Rectal smooth muscle tissue (tissue), 1 donor: ENCODE measurements at regions not wholly inside any gene's neighbourhood (a gene's known extent, or its start where the extent isn't known, plus 50 kb on each side); places are given as distances from the start of the nearest gene placed in this dataset.

ENCODE experiments used
- H3K27ac ChIP-seq: one replicate; pipeline ENCODE4 v1.7.0; 2013; ENCODE audit warnings: low read depth, low read length, inconsistent platforms
- H3K27me3 ChIP-seq: one replicate; pipeline ENCODE4 v1.7.0; 2013; ENCODE audit warnings: low read length; ENCODE audit not compliant: control insufficient read depth, insufficient read depth
- H3K36me3 ChIP-seq: one replicate; pipeline ENCODE4 v1.7.0; 2013; ENCODE audit warnings: low read length; ENCODE audit not compliant: control insufficient read depth, insufficient read depth
- H3K4me1 ChIP-seq: one replicate; pipeline ENCODE4 v1.7.0; 2013; ENCODE audit warnings: low read length; ENCODE audit not compliant: control insufficient read depth, insufficient read depth
- H3K4me3 ChIP-seq: one replicate; pipeline ENCODE4 v1.7.0; 2013; ENCODE audit warnings: low read length
- H3K9ac ChIP-seq: one replicate; pipeline ENCODE4 v1.7.0; 2013; ENCODE audit warnings: low read length

DNA sequence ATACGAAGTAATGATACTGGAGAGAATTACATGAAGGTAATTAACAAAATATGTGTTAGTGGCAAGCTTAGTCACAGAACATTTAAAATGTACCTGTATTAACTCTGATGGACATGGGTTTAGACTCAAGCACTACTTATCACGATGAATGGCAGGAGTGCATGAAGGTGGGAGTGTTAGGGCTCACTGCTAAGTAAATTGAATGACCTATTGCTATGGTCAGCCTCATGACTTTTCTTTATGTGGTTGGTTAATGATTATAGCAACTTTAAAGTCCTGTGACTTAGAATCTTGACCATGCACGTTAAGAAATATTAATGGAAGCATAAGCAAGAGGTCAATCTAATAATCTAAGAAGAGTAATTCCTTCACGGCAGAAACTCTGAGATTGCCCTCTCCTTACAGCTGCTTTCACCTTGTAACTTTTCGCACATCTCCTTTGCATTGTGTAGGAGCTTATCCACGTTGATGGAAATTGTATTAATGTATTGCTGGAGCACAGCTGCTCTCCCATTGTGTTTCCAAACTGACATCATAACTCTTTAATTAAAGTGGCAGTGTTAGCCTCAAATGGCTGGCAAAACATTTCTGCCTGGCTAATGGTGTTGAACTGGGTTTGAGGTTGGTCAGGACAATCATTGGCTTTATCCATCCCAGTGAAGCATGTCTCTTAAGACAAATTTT, 114.5 kb downstream of the RXFP2 start:
- no peak overlapping the region for H3K9ac ChIP-seq
- H3K36me3 ChIP-seq: no peaks in the 10 kb centered on the region
- H3K27ac ChIP-seq: no peak overlapping the region
- H3K4me1 ChIP-seq: no peaks in the 10 kb centered on the region
- no peak overlapping the region for H3K4me3 ChIP-seq
- H3K27me3 ChIP-seq: no peaks in the 10 kb centered on the region

DNA sequence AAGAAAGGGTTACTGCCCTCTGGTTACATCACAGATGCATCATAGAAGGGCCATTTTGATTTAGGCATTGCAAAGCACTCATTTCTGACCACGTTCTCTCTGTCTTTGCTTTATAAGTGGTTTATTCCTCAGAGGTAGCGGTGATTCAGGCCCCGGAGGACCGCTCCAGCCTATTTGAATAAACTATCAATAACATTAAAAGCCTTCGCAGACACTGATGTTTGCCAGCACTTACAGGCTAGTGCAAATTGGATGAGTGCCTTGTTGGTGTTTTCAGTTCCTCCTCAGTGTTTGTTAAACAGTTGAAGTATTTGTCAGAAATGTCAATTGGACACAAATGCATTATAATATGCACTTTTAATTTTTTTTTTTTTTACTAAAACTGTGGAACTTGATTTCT, 120.2 kb downstream of the RXFP2 start:
- H3K27ac ChIP-seq: no peak overlapping the region

GRCh38 chr13:31860002-31860401, 120.7 kb downstream of the RXFP2 start:
- Histone ChIP-seq H3K4me1 (no peaks in the 10 kb centered on the region), H3K27ac (no peak overlapping the region), H3K4me3 (no peak overlapping the region), H3K36me3 (no peaks in the 10 kb centered on the region), H3K27me3 (no peaks in the 10 kb centered on the region), H3K9ac (no peak overlapping the region)

More for the DNA sequence above, 120.2 kb downstream of the RXFP2 start:
- Histone ChIP-seq H3K4me1 (no peaks in the 10 kb centered on the region), H3K9ac (no peak overlapping the region), H3K27me3 (no peaks in the 10 kb centered on the region), H3K36me3 (no peaks in the 10 kb centered on the region), H3K4me3 (no peak overlapping the region)

- no peak overlapping the region for H3K9ac ChIP-seq
- no peak overlapping the region for H3K4me3 ChIP-seq
- H3K27me3 ChIP-seq: no peaks in the 10 kb centered on the region
- no peaks in the 10 kb centered on the region for H3K4me1 ChIP-seq
- no peaks in the 10 kb centered on the region for H3K36me3 ChIP-seq
- no peak overlapping the region for H3K27ac ChIP-seq
Measured at GRCh38 chr13:31862828-31863227, 123.5 kb downstream of the RXFP2 start.

- Histone ChIP-seq H3K9ac (no peak overlapping the region), H3K27ac (no peak overlapping the region), H3K36me3 (no peaks in the 10 kb centered on the region), H3K27me3 (no peaks in the 10 kb centered on the region), H3K4me3 (no peak overlapping the region), H3K4me1 (no peaks in the 10 kb centered on the region)
Measured at GRCh38 chr13:31864307-31864706, 125.0 kb downstream of the RXFP2 start.

DNA sequence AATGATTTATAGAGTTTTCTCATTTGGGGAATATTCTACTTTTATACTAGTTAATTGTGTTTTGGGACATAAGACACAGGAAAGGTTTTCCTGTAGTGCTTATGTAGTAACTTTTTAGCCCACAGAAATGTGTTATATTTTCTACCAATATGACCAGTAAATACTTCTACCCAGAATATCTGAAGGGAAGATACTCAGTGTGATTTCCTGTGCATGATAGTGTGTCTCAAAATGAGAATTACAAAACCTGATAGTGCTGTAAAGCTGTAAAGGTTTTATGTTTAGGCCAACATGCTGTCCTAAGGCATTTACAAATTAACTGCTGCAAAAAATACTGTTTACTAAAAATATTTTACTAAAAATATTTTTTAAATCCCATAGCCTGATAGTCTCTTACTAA, 126.8 kb downstream of the RXFP2 start:
- Histone ChIP-seq H3K27ac (no peak overlapping the region), H3K9ac (no peak overlapping the region), H3K36me3 (no peaks in the 10 kb centered on the region), H3K4me1 (no peaks in the 10 kb centered on the region), H3K4me3 (no peak overlapping the region), H3K27me3 (no peaks in the 10 kb centered on the region)

GRCh38 chr13:31867709-31868108, 128.4 kb downstream of the RXFP2 start:
- H3K27me3 ChIP-seq: no peaks in the 10 kb centered on the region
- no peak overlapping the region for H3K27ac ChIP-seq
- H3K4me3 ChIP-seq: no peak overlapping the region
- H3K36me3 ChIP-seq: no peaks in the 10 kb centered on the region
- H3K4me1 ChIP-seq: no peaks in the 10 kb centered on the region
- H3K9ac ChIP-seq: no peak overlapping the region

GRCh38 chr13:31869582-31869981, 130.3 kb downstream of the RXFP2 start:
- Histone ChIP-seq H3K27ac (no peak overlapping the region), H3K4me3 (no peak overlapping the region), H3K36me3 (no peaks in the 10 kb centered on the region), H3K9ac (no peak overlapping the region), H3K27me3 (no peaks in the 10 kb centered on the region), H3K4me1 (no peaks in the 10 kb centered on the region)

- Histone ChIP-seq H3K27me3 (no peaks in the 10 kb centered on the region), H3K36me3 (no peaks in the 10 kb centered on the region), H3K4me1 (no peaks in the 10 kb centered on the region)
Measured at GRCh38 chr13:31870511-31870910, 131.2 kb downstream of the RXFP2 start.

GRCh38 chr13:31873145-31873544, 133.8 kb downstream of the RXFP2 start:
- Histone ChIP-seq H3K9ac (no peak overlapping the region), H3K4me3 (no peak overlapping the region), H3K27me3 (no peaks in the 10 kb centered on the region), H3K4me1 (no peaks in the 10 kb centered on the region), H3K36me3 (no peaks in the 10 kb centered on the region), H3K27ac (no peak overlapping the region)

More at GRCh38 chr13:31870511-31870910, 131.2 kb downstream of the RXFP2 start:
- no peak overlapping the region for H3K27ac ChIP-seq
- H3K4me3 ChIP-seq: no peak overlapping the region
- H3K9ac ChIP-seq: no peak overlapping the region

GRCh38 chr13:31875134-31875533, 135.8 kb downstream of the RXFP2 start:
- Histone ChIP-seq H3K27ac (no peak overlapping the region), H3K36me3 (no peaks in the 10 kb centered on the region), H3K4me3 (no peak overlapping the region), H3K9ac (no peak overlapping the region), H3K4me1 (no peaks in the 10 kb centered on the region), H3K27me3 (no peaks in the 10 kb centered on the region)

- H3K36me3 ChIP-seq: no peaks in the 10 kb centered on the region
- H3K27me3 ChIP-seq: no peaks in the 10 kb centered on the region
- H3K27ac ChIP-seq: no peak overlapping the region
- H3K4me3 ChIP-seq: no peak overlapping the region
- no peak overlapping the region for H3K9ac ChIP-seq
- no peaks in the 10 kb centered on the region for H3K4me1 ChIP-seq
Measured at GRCh38 chr13:31878052-31878451, 138.7 kb downstream of the RXFP2 start.

DNA sequence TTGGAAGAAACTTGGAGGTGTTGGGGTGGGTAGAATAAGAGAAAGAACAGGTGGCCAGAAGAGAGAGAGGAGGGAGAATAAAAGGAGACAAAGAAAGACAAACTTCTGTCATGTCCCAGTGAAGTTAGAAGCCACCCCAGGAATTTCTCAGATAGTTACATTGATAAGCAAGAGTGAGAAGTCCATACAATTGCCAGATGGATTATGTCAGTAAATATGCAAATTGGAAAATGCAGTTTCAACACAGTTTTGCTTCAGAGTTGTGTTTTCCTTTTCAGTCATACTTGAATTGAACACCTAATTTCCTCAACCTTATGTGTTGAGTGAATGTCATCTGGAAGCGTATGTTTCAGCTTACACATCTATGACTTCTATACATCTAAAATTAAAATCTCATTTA, 139.2 kb downstream of the RXFP2 start:
- Histone ChIP-seq H3K9ac (no peak overlapping the region), H3K27me3 (no peaks in the 10 kb centered on the region), H3K36me3 (no peaks in the 10 kb centered on the region), H3K4me1 (no peaks in the 10 kb centered on the region), H3K4me3 (no peak overlapping the region), H3K27ac (no peak overlapping the region)
